B cell (primary cell): ENCODE measurements at regions not wholly inside any gene's neighbourhood (a gene's known extent, or its start where the extent isn't known, plus 50 kb on each side); places are given as distances from the start of the nearest gene placed in this dataset.

Experiments used
- CTCF ChIP-seq: fragments of 200-600 bp; IDR thresholded peaks from one replicate; pipeline ENCODE4 v1.8.0; 2022; ENCODE audit warnings: antibody characterized with exemption, mild to moderate bottlenecking
- EZH2 ChIP-seq: IDR thresholded peaks from 2 replicates; pipeline ENCODE4 v1.6.1; 2012; ENCODE audit warnings: borderline replicate concordance, low read depth, mild to moderate bottlenecking, moderate library complexity, low read length; ENCODE audit not compliant: insufficient read depth, poor library complexity, severe bottlenecking

GRCh38 chr3:25173606-25174005, 254.5 kb upstream of the RARB start:
- TF ChIP-seq CTCF, result no peak
- TF ChIP-seq EZH2, result no peak
